Panc1 (cell line): ENCODE measurements at regions not wholly inside any gene's neighbourhood (a gene's known extent, or its start where the extent isn't known, plus 50 kb on each side); places are given as distances from the start of the nearest gene placed in this dataset.

Experiments used
- ATAC-seq: fragments of 200-7000 bp; cut with Tn5 transposase; 2 replicates; pipeline ENCODE4 v1.9.1; 2020; ENCODE audit warnings: mild to moderate bottlenecking, moderate library complexity
- BruUV-seq: library from RNA; stranded (reverse); fragments of 400-500 nt; replicated peaks from 2 replicates; lab custom pipeline; 2021; lab: Mats Ljungman, UMichigan
- CTCF ChIA-PET: fragments of 300-600 bp; sonication (Branson Sonifier 250); formaldehyde crosslinking; loops from one replicate; lab custom pipeline; 2022; ENCODE audit warnings: antibody characterized with exemption; lab: Charles Lee
- POLR2A ChIA-PET: fragments of 300-600 bp; sonication (Branson Sonifier 250); formaldehyde crosslinking; loops from one replicate; lab custom pipeline; 2022; ENCODE audit warnings: antibody characterized with exemption; lab: Charles Lee
- DNase-seq: peaks from one replicate; pipeline ENCODE4 v3.0.0-alpha.2; 2010; ENCODE audit warnings: low read depth, low spot score
- H3K27ac ChIP-seq: 2 replicates; pipeline ENCODE4 v1.5.1; 2011; ENCODE audit warnings: mild to moderate bottlenecking, low read length, inconsistent platforms
- H3K27me3 ChIP-seq: fragments of 200-500 bp; sonication (Bioruptor generic); 2 replicates; pipeline ENCODE4 v1.6.0; 2014; ENCODE audit warnings: low read length, inconsistent platforms; ENCODE audit not compliant: control insufficient read depth, insufficient read depth
- H3K36me3 ChIP-seq: fragments of 200-500 bp; sonication (Bioruptor generic); 2 replicates; pipeline ENCODE4 v1.5.1; 2014; ENCODE audit warnings: inconsistent platforms, mild to moderate bottlenecking, low read length, moderate library complexity; ENCODE audit not compliant: control insufficient read depth, insufficient read depth
- H3K4me1 ChIP-seq: 2 replicates; pipeline ENCODE4 v1.5.1; 2011; ENCODE audit warnings: inconsistent platforms, mild to moderate bottlenecking, low read length, moderate library complexity; ENCODE audit not compliant: control insufficient read depth, insufficient read depth
- H3K4me3 ChIP-seq, 2 experiments: 2 replicates each; pipeline ENCODE4 v1.5.1; 2011 to 2012; ENCODE audit warnings: low read depth in 2 of 2, low read length in 2 of 2, mild to moderate bottlenecking in 2 of 2, inconsistent platforms in 1 of 2, moderate library complexity in 1 of 2
- H3K9me3 ChIP-seq: fragments of 200-500 bp; sonication (Bioruptor generic); 2 replicates; pipeline ENCODE4 v1.5.1; 2014; ENCODE audit warnings: low read depth, mild to moderate bottlenecking, inconsistent platforms, low read length, moderate library complexity; ENCODE audit not compliant: control insufficient read depth, insufficient read depth
- CTCF ChIP-seq: fragments of 450-650 bp; IDR thresholded peaks from 2 replicates; pipeline ENCODE4 v1.5.1; 2017; ENCODE audit warnings: mild to moderate bottlenecking
- POLR2AphosphoS5 ChIP-seq: IDR thresholded peaks from 2 replicates; pipeline ENCODE4 v1.6.1; 2012; ENCODE audit warnings: mild to moderate bottlenecking, low read depth, low read length, moderate library complexity
- REST ChIP-seq, 2 experiments: IDR thresholded peaks; 2 replicates each; pipeline ENCODE4 v1.6.1; 2011 to 2012; ENCODE audit warnings: low read depth in 2 of 2, control low read depth in 1 of 2, low read length in 1 of 2, mild to moderate bottlenecking in 1 of 2, moderate library complexity in 1 of 2; ENCODE audit not compliant: insufficient read depth in 1 of 2
- SIN3A ChIP-seq: IDR thresholded peaks from 2 replicates; pipeline ENCODE4 v1.6.1; 2012; ENCODE audit warnings: low read depth, mild to moderate bottlenecking, low read length, moderate library complexity, borderline replicate concordance; ENCODE audit not compliant: insufficient read depth
- TCF7L2 ChIP-seq: IDR thresholded peaks from 2 replicates; pipeline ENCODE4 v1.6.1; 2011; ENCODE audit warnings: mild to moderate bottlenecking, low read depth, low read length, inconsistent platforms
- in situ Hi-C: cut with HindIII; loops from 2 replicates; pipeline ENCODE4 v1.10.0; 2016; ENCODE audit warnings: low sequenced_read_pairs, low pct_unique_long_range_greater_than_20kb
- intact Hi-C: fragments of 100-400 bp; cut with micrococcal nuclease; formaldehyde crosslinking; loops from one replicate; pipeline ENCODE4 v1.10.0; 2022; ENCODE audit not compliant: unreplicated experiment

- TF ChIP-seq CTCF (no peak), POLR2AphosphoS5 (no peak), REST (IDR thresholded peaks at IDR 0.05; ENCODE audit: insufficient read depth in 1 of 2, low read depth in 2 of 2, low read length in 1 of 2) (no peak), SIN3A (no peak), TCF7L2 (no peak)
- ATAC-seq, result no peak
- H3K36me3 ChIP-seq, result no peaks in the 10 kb centered on the region
- in situ Hi-C loops, result no loop called here
- POLR2A ChIA-PET, result no interaction called here
- DNase-seq, result no peak
- H3K9me3 ChIP-seq, result no peaks in the 10 kb centered on the region
- no peak overlapping the region for H3K27ac ChIP-seq
- BruUV-seq, result no TSS peak
- no peaks in the 10 kb centered on the region for H3K4me1 ChIP-seq
- CTCF ChIA-PET, result no interaction called here
- H3K4me3 ChIP-seq, result no peak overlapping the region
- intact Hi-C loops, result no loop called here
- H3K27me3 ChIP-seq, result no peaks in the 10 kb centered on the region
Observed at GRCh38 chr4:13088726-13089658, 395.1 kb downstream of the RAB28 start.

DNA sequence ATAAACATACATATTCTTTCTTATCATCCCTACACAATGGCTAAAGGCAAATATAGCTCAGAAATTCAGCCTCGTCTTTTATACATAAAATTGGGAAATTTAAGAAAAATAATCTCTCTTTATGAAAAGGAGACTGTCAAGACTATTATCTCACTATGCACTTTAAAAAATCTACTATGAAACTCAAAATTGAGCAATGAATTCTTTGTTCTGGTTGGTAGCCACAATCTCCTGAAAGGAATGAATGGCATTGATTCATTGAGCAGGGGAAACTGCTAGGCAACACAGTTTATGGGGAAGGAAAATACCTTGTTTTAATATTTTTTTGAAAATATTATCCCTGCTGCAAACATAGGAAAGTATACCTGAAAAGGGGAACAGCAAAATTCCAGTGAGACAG is 397.1 kb downstream of the RAB28 start:
- no TSS peak for BruUV-seq
- Histone ChIP-seq H3K27me3 (no peaks in the 10 kb centered on the region), H3K4me3 (no peak overlapping the region), H3K9me3 (no peaks in the 10 kb centered on the region), H3K4me1 (no peaks in the 10 kb centered on the region), H3K36me3 (no peaks in the 10 kb centered on the region), H3K27ac (no peak overlapping the region)
- ChIA-PET CTCF (no interaction called here), POLR2A (no interaction called here)
- intact Hi-C loops, result no loop called here
- TF ChIP-seq REST (IDR thresholded peaks at IDR 0.05; ENCODE audit: insufficient read depth in 1 of 2, low read depth in 2 of 2, low read length in 1 of 2), result no peak
- no peak for TF ChIP-seq SIN3A
- TF ChIP-seq CTCF, result no peak
- TF ChIP-seq TCF7L2, result no peak
- ATAC-seq (no peak), DNase-seq (no peak)
- in situ Hi-C loops, result no loop called here
